ENCODE measurements at regions not wholly inside any gene's neighbourhood (a gene's known extent, or its start where the extent isn't known, plus 50 kb on each side); places are given as distances from the start of the nearest gene placed in this dataset.

- CTCF ChIA-PET: interaction anchor here (0.7 kb wide), 1 partner anchor 59 kb away, joined by 3 read pairs; no protein-coding TSS in a partner anchor
- no peak overlapping the region for H3K4ac ChIP-seq (ENCODE audit: low read depth, low read length)
- no peak overlapping the region for H3K23ac ChIP-seq (ENCODE audit: low read depth, low read length)
- no peak overlapping the region for H2BK15ac ChIP-seq (ENCODE audit: low read depth, low read length)
- no peak overlapping the region for H2AFZ ChIP-seq (replicated peaks; ENCODE audit: low read length, poor library complexity)
- H3K4me2 ChIP-seq (ENCODE audit: low read depth, low read length): no peak overlapping the region
- no peak overlapping the region for H3K9ac ChIP-seq (ENCODE audit: low read depth, low read length)
- no peak overlapping the region for H3K14ac ChIP-seq (replicated peaks; ENCODE audit: low read depth, low read length)
- BruUV-seq (replicated peaks): no TSS peak
- no peak overlapping the region for H4K91ac ChIP-seq (ENCODE audit: insufficient read depth, low read depth, low read length)
- H3K18ac ChIP-seq (ENCODE audit: low read depth, low read length): no peak overlapping the region
- H4K8ac ChIP-seq (ENCODE audit: low read depth in 2 of 2, low read length in 2 of 2): no peak overlapping the region
- H2BK5ac ChIP-seq (ENCODE audit: low read depth, low read length, poor library complexity, severe bottlenecking): no peak overlapping the region
- H2AK5ac ChIP-seq (ENCODE audit: low read depth, low read length): no peak overlapping the region
- POLR2A ChIA-PET (ENCODE audit: unreplicated experiment): no interaction called here
- no peaks in the 10 kb centered on the region for H3K9me3 ChIP-seq (ENCODE audit: control insufficient read depth, insufficient read depth, low read length)
- no peak overlapping the region for H4K5ac ChIP-seq (ENCODE audit: low read depth, low read length)
- no peak overlapping the region for H2AK9ac ChIP-seq (replicated peaks; ENCODE audit: low read depth, low read length, poor library complexity)
- ATAC-seq (ENCODE audit: low read depth) (no peak), DNase-seq (peak; percentile 19)
- no peaks in the 10 kb centered on the region for H4K20me1 ChIP-seq (ENCODE audit: insufficient read depth, low read length)
- H3K27ac ChIP-seq (ENCODE audit: insufficient read depth, low read length): no peak overlapping the region
- H3K79me1 ChIP-seq (ENCODE audit: low read depth in 1 of 2, low read length in 2 of 2): no peaks in the 10 kb centered on the region
- in situ Hi-C loops (cut with MboI; ENCODE audit: low sequenced_read_pairs) (no loop called here), intact Hi-C loops (cut with micrococcal nuclease) (no loop called here), dilution Hi-C loops (cut with HindIII; ENCODE audit: low sequenced_read_pairs, unreplicated experiment) (no loop called here)
- no peaks in the 10 kb centered on the region for H3K36me3 ChIP-seq (ENCODE audit: control insufficient read depth, insufficient read depth, low read length)
- H3K4me1 ChIP-seq (ENCODE audit: control insufficient read depth, insufficient read depth, low read length): no peaks in the 10 kb centered on the region
- H3K56ac ChIP-seq (ENCODE audit: extremely low read depth, insufficient read depth, low read length): no peak overlapping the region
- no peak overlapping the region for H2BK20ac ChIP-seq (ENCODE audit: low read depth, low read length)
- H3K9me1 ChIP-seq (ENCODE audit: insufficient read depth, low read length): no peaks in the 10 kb centered on the region
- TF ChIP-seq POLR2A (IDR thresholded peaks at IDR 0.05; ENCODE audit: low read depth, low read length) (no peak), RCOR1 (IDR thresholded peaks at IDR 0.05; ENCODE audit: insufficient replicate concordance, low read length) (no peak), CTCF (conservative IDR thresholded peaks at IDR 0.05; ENCODE audit: low read depth, low read length) (no peak), MAFK (IDR thresholded peaks at IDR 0.05; ENCODE audit: low read depth, low read length) (no peak), FOS (IDR thresholded peaks at IDR 0.05; ENCODE audit: low read depth, low read length) (no peak), BHLHE40 (IDR thresholded peaks at IDR 0.05; ENCODE audit: low read depth, low read length) (no peak), SMC3 (IDR thresholded peaks at IDR 0.05; ENCODE audit: low read depth, low read length) (no peak), CHD1 (IDR thresholded peaks at IDR 0.05; ENCODE audit: low read depth, low read length) (no peak), MXI1 (IDR thresholded peaks at IDR 0.05; ENCODE audit: borderline replicate concordance, low read depth, low read length) (no peak), USF2 (IDR thresholded peaks at IDR 0.05; ENCODE audit: low read depth, low read length) (no peak), RAD21 (IDR thresholded peaks at IDR 0.05; ENCODE audit: low read length) (no peak), RFX5 (IDR thresholded peaks at IDR 0.05; ENCODE audit: low read depth, low read length) (no peak), NFE2L2 (IDR thresholded peaks at IDR 0.05; ENCODE audit: low read depth, low read length) (no peak), MAZ (IDR thresholded peaks at IDR 0.05; ENCODE audit: borderline replicate concordance, low read depth, low read length) (no peak), ELK1 (IDR thresholded peaks at IDR 0.05; ENCODE audit: borderline replicate concordance, low read depth, low read length) (no peak)
- 14% methylated on average over 2 of the region's 4 CpGs; no CpG with 5 or more reads in 1 of the 2 experiments for WGBS, 2 experiments (ENCODE audit: extremely low coverage in 2 of 2, insufficient read length in 1 of 2)
- H3K27me3 ChIP-seq (ENCODE audit: control insufficient read depth, insufficient read depth, low read length): peaks cover 24% of the 10 kb centered on the region
- no peak overlapping the region for H3K4me3 ChIP-seq (ENCODE audit: insufficient read depth, low read depth, low read length)
- H2BK120ac ChIP-seq (ENCODE audit: low read depth, low read length): no peak overlapping the region
Observed at GRCh38 chr9:108776920-108777639, 78.7 kb downstream of the ACTL7B start.
